ENCODE measurements at regions not wholly inside any gene's neighbourhood (a gene's known extent, or its start where the extent isn't known, plus 50 kb on each side); places are given as distances from the start of the nearest gene placed in this dataset.
"Not testable (repeated sequence)": the region's sequence is repeated elsewhere in the genome, so short reads cannot be mapped to it uniquely, and the experiment has no call there.

DNA sequence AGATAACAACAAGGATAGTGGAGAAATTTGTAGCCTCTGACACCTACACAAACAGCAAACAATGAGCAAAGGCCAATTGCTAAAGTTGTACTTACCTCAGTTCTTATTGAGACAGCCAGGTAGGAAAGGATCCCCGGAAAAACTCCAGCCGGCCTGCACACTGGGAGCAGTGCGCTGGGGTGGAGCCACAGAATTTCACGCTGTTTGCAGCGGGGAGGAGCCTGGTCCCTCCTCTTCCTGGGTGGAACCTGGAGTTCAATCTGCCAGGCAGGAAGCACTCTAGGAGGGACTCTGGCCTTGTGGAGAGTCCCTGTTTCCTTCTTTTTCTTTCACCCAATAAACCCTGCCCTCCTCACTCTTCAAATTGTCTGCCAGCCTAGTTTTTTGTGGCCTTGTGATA is 382.6 kb upstream of the TGIF2LX start:
- not testable (repeated sequence) for H3K27ac ChIP-seq

DNA sequence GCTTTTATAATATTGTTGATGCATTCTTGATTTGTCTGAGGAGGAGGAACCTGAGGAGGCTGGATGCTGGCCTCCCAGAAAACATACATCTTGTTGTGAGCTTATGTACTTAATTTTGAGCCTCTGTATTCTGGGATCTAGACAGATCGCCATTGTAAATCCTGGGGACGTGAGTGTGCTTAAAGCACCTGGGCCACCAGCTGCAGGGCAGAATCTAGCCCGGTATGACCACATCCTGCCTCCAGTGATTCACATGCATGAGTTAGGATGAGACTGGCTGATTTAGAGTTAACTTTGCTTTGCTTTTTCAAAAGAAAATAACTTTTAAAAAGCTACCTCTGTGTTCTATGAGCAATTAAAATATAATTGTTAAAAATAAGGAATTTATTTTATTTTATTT is 364.6 kb upstream of the TGIF2LX start:
- H3K27ac ChIP-seq, result not testable (repeated sequence)

DNA sequence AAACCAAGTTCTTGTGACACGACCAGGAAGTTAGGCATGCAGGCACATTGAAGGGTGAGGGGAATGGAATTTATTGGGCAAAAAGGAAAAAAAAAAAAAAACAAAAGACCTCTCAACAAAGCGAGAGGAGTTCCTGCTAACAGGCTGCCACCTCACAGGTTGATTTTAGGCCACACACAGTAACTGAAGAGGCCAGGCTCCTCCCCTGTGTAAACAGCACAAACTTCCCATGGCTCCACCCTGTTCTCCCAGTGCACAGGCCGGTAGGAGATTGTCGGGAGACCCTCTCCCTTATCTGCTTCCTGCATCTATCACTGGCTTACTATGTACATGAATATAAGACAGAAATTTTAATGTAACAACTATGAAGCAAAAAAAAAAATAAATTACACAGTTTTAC is 359.6 kb upstream of the TGIF2LX start:
- H3K27ac ChIP-seq, result not testable (repeated sequence)

DNA sequence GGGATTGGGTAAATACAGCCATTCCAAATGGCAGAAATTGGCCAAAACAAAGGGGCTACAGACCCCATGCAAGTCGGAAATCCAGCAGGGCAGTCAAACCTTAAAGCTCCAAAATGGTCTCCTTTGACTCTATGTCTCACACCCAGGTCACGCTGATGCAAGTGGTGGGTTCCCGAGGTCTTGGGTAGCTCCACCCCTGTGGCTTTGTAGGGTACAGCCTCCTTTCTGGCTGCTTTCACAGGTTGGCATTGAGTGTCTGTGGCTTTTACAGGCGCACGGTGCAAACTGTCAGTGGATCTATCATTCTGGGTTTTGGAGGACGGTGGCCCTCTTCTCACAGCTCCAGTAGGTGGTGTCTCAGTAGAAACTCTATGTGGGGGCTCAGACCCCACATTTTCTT is 358.6 kb upstream of the TGIF2LX start:
- H3K27ac ChIP-seq, result not testable (repeated sequence)

DNA sequence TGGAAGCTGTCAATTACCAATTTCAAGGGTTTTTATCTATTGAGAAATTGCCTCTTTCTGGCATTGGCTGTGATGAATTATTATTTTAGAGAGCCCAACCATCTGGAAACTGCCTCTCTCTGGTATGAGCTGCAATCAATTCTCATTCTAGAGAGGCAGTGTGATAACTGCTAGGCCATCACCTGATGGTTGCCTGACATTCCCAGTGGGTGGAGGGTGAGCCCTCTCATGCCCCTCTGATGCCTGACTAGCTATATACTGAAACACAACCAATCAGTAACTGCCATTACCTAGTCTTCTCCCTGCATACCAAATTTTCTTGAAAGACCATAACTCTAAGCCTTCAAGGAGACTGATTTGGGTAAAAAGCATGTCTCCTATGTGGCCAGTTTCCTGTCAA is 353.9 kb upstream of the TGIF2LX start:
- H3K27ac ChIP-seq, result not testable (repeated sequence)

DNA sequence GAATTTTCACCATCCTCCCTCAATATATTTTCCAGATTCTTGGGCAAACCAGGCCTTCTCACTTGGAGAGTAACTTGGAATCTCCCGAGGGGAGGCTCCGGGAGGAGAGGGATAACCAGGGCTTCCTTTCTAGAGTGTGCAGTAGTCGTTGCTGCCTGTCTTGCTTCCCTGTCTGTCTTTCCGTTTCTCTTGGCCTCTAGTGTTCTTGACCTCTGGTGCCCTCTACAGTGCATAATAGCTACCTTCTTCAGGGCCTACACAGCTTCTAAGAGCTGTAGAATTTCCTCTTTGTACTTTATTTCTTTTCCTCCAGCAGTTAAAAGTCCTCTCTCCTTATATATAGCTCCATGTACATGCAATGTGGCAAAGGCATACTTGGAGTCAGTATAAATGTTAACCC is 339.8 kb upstream of the TGIF2LX start:
- TF ChIP-seq, protein P1, sequence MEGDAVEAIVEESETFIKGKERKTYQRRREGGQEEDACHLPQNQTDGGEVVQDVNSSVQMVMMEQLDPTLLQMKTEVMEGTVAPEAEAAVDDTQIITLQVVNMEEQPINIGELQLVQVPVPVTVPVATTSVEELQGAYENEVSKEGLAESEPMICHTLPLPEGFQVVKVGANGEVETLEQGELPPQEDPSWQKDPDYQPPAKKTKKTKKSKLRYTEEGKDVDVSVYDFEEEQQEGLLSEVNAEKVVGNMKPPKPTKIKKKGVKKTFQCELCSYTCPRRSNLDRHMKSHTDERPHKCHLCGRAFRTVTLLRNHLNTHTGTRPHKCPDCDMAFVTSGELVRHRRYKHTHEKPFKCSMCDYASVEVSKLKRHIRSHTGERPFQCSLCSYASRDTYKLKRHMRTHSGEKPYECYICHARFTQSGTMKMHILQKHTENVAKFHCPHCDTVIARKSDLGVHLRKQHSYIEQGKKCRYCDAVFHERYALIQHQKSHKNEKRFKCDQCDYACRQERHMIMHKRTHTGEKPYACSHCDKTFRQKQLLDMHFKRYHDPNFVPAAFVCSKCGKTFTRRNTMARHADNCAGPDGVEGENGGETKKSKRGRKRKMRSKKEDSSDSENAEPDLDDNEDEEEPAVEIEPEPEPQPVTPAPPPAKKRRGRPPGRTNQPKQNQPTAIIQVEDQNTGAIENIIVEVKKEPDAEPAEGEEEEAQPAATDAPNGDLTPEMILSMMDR (conservative IDR thresholded peaks at IDR 0.05), result peak; percentile 40
- not testable (repeated sequence) for H3K27ac ChIP-seq

DNA sequence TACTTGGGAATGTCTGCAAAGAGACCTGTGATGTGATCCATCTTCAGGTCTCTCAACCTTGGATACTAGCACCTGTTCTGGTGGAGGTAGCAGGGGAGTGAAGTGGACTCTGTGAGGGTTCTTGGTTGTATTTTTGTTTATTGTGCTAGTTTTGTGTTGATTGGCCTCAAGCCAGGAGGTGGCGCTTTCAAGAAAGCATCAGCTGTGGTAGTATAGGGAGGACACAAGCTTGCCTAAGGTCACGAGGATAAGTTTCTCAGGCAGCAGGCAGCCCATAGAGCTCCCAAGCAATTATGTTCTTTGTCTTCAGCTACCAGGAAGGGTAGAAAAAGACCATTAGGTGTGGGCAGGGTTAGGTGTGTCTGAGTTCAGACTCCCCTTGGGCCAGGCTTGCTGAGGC is 289.9 kb upstream of the TGIF2LX start:
- not testable (repeated sequence) for H3K27ac ChIP-seq

DNA sequence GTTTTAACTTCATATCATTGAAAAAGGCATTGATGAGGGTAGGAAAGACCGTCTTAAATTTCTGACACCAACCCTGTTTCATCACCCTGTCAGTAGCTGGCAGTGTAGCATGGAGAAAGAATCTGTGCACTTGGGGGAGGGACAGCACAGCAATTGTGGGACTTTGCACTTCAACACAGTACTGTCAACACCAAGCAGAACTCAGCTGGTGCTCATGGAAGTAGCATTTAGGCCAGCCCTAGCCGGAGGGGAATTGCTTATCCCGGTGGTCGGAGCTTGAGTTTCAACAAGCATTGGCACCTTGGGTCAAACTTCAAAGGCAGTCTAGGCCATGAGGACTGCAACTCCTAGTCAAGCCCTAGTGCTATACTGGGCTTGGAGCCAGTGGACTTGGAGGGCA is 285.8 kb upstream of the TGIF2LX start:
- not testable (repeated sequence) for H3K27ac ChIP-seq

DNA sequence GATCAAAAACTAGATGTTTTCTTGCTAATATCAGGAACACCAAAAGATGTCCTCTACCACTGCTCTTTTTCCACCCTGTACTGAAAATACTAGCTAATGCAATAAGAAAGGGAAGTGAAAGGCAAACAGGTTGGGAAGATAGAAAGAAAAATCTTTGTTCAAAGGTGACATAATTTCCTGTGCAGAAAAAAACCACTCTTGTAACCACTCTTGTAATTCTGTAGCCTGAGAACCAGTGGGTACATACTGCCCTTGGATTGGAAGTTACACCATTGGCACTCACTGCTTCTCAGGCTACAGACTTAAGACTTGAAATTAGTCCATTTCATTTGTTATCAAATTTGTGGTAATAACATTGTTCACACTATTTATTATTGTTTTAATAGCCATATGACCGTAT is 263.0 kb upstream of the TGIF2LX start:
- not testable (repeated sequence) for H3K27ac ChIP-seq

DNA sequence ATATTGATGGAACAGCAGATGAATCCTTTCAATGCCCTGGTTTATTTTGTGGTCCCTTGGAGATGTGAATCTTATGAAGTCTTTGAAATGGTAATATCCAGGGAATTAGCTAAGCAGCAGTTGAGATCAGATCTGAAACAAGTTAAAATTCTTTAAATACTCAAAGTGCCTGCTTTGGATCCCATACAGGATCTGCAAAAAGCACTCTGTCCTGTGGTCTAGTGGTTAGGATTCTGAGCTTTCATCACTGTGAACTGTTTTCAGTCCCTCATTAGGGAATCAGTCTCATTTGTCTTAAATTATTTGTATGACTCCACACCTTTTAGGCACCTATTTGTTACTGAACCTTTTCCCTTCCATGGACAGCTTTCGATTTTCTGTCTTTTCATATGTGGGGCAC is 215.2 kb upstream of the TGIF2LX start:
- not testable (repeated sequence) for H3K27ac ChIP-seq

DNA sequence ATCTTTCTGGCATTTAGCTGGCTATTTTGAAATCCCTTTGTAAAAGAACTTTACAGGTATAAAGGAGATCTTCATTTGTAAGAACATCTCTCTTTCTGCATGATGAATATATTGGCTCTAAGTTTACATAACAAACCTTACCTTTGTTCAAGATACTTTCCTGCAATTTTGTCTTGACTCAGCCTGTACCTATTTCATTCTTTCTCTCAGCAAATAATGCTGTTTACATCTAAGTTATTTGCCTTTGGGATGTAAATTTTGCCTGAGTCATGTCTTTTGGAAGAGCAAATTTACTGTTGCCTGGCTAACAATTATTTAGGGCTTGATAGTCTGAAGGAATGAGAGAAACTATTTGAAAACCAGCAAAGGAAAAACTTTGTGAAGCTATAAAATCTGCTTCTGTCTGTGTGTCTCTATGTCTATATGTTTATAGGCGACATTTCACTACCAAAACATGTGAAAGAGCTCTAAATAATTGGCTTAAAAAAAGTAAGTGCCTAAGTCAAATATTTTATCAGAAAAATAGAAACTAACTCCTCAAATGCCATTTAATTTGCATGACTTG is 214.3 kb upstream of the TGIF2LX start:
- not testable (repeated sequence) for H3K27ac ChIP-seq

DNA sequence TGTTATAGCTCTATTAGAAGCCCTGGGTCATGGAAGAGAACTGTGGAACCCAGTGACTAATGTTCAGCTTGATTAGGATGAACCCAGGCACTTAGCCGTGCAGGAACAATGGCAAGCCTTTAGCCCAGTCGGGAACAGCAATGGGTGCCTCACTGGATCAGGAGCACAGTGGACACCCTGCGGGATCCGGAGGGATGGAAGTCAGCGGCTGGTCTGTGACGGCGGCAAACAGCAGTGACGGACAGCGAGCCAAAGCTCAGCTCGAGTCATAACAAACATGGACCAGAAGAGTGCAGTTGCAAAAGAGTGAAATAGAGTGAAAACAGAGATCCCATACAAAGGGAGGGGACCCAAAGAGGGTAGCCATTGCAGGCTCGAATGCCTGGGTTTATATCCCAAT is 187.3 kb upstream of the TGIF2LX start:
- H3K27ac ChIP-seq, result not testable (repeated sequence)

DNA sequence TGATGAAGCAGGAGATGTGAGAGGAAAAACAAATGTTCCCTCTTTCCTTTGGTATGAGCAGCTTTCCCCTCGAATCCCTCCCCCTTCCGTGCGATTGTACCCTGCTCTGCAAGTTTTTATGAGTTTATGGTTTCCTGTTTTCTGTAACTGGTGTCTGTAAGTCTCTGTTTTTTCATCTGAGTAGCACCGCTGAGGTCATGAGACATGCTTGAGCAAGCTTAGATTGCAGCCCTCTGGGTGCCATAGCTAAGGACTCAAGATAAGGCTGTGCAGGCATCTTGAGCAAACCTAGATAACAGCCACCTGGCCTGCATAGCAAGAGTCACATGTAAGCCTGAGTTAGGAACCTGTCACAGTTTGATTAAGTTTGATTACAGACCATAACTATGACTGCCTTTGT is 165.2 kb upstream of the TGIF2LX start:
- H3K27ac ChIP-seq, result not testable (repeated sequence)

DNA sequence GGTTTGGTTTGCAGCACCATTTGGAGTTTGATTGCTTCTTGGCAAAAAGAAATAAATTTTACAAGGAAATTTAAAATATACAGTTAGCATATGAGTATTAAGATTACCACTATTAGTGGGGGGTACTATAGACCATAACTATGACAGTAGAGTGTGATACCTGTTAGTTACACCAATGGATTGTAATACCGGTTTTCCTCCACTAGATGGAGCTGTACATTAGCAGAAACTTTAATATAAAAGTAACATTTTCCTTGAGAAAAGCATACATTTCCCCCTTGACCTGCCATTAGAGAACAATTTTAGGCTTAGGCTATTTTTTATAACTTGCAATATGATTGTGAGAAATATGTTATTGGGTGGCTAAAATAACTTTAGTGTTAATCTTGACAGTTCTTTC is 163.9 kb upstream of the TGIF2LX start:
- TF ChIP-seq, protein P1 (conservative IDR thresholded peaks at IDR 0.05), result peak; percentile 62
- H3K27ac ChIP-seq, result not testable (repeated sequence)

DNA sequence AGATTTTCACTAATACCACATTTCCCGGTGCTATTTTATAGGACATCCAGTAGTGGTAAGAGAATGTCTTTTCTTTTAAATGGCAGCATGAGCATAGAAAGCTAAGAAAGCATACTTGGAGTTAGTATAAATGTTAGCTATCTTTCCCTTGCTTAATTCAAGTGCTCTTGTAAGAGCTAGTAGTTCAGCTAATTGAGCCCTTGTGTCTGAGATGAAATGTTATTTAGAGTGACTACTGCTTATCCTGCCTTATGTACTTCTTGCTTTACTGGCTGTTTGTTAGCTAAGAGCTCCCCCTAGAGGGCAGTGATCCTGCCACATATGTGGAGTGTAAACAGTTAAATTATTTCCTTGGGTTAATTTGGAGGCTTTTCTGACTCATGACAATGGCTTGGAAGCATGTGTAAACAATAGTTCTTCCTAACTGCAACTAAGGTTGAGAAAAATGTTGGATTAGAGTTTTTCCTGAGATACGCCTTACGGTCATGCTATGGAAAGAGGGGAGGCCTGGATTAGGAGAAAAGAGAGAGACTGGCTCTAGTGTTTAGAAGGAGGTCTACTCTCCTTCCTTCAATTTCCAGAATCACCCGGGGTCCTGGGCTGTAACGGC is 162.5 kb upstream of the TGIF2LX start:
- TF ChIP-seq, protein P1 (conservative IDR thresholded peaks at IDR 0.05), result 0 out of 2 replicates have a peak, but pooled peaks have one; percentile 17
- not testable (repeated sequence) for H3K27ac ChIP-seq

DNA sequence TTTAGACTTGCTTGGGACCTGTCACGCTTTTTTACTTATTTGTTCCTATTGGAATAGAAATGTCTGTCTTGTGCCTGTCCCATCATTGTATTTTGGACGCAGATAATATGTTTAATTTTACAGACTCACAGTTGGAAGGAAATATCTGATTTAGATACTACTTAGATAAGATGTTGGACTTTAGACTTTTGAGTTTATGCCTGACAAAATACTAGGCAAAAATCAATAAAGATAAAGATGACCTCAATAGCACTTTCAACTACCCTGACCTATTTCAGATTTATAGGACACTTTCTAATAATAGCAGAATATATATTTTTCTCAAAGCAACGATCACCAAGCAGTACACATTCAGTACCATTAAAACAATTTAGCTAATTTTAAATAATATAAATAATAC is 150.1 kb upstream of the TGIF2LX start:
- H3K27ac ChIP-seq, result not testable (repeated sequence)

DNA sequence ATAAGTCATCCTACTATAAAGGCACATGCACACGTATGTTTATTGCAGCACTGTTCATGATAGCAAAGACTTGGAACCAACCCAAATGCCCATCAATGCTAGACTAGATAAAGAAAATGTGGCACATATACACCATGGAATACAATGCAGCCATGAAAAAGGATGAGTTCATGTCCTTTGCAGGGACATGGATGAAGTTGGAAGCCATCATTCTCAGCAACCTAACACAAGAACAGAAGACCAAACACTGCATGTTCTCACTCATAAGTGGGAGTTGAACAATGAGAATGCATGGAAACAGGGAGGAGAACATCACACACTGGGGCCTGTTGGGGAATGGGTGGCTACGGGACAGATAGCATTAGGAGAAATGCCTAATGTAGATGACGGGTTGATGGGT is 110.3 kb upstream of the TGIF2LX start:
- H3K27ac ChIP-seq, result not testable (repeated sequence)

DNA sequence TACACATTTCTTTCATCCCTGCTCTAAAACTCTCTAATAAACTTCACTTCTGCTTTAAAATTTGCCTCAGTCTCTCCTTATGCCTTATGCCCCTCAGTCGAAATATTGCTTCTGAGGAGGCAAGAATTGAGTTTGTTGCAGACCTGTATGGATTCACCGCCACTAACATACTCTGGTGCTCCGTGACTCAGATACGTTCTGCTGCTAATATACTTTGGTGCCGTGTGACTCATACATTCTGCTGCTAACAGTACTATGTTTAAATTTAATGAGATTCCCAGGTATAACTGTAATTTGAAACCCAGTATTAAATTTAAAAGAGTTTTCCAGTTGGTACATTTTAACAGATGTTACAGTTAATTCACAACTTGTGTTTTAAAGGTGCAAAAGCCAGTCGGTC is 82.0 kb upstream of the TGIF2LX start:
- H3K27ac ChIP-seq, result not testable (repeated sequence)

All from VCaP (cell line).